Hepatocyte (in vitro differentiated cells): ENCODE measurements at regions not wholly inside any gene's neighbourhood (a gene's known extent, or its start where the extent isn't known, plus 50 kb on each side); places are given as distances from the start of the nearest gene placed in this dataset.

Experiments
- DNase-seq: peaks from one replicate; pipeline ENCODE4 v3.0.0-alpha.2; 2016; ENCODE audit warnings: low spot score
- H2AFZ ChIP-seq: fragments of 200-600 bp; sonication (generic); 2 replicates; pipeline ENCODE4 v1.6.0; 2016; ENCODE audit warnings: antibody characterized with exemption, mild to moderate bottlenecking
- H3K27ac ChIP-seq: fragments of 200-600 bp; sonication (generic); 2 replicates; pipeline ENCODE4 v1.5.1; 2016; ENCODE audit warnings: mild to moderate bottlenecking
- H3K27me3 ChIP-seq: fragments of 200-600 bp; sonication (generic); 2 replicates; pipeline ENCODE4 v1.6.1; 2016
- H3K36me3 ChIP-seq: fragments of 200-600 bp; sonication (generic); replicated peaks from 2 replicates; pipeline ENCODE4 v1.5.1; 2016; ENCODE audit warnings: low read depth; ENCODE audit not compliant: insufficient read depth
- H3K4me1 ChIP-seq: fragments of 200-600 bp; sonication (generic); 2 replicates; pipeline ENCODE4 v1.5.1; 2016; ENCODE audit warnings: mild to moderate bottlenecking, moderate library complexity; ENCODE audit not compliant: insufficient read depth
- H3K4me2 ChIP-seq: fragments of 200-600 bp; sonication (generic); 2 replicates; pipeline ENCODE4 v1.6.0; 2016
- H3K4me3 ChIP-seq: fragments of 200-600 bp; sonication (generic); 2 replicates; pipeline ENCODE4 v1.5.1; 2016; ENCODE audit warnings: mild to moderate bottlenecking
- H3K79me2 ChIP-seq: fragments of 200-600 bp; sonication (generic); 2 replicates; pipeline ENCODE4 v1.6.0; 2017; ENCODE audit warnings: mild to moderate bottlenecking
- H3K9me2 ChIP-seq: fragments of 200-600 bp; sonication (generic); replicated peaks from 2 replicates; pipeline ENCODE4 v1.6.0; 2017; ENCODE audit warnings: mild to moderate bottlenecking; ENCODE audit not compliant: insufficient read depth
- H3K9me3 ChIP-seq: fragments of 200-600 bp; sonication (generic); 2 replicates; pipeline ENCODE4 v1.5.1; 2016; ENCODE audit warnings: low read depth, mild to moderate bottlenecking
- H4K20me1 ChIP-seq: fragments of 200-600 bp; sonication (generic); 2 replicates; pipeline ENCODE4 v1.6.0; 2016; ENCODE audit warnings: mild to moderate bottlenecking; ENCODE audit not compliant: insufficient read depth, poor library complexity, severe bottlenecking
- EZH2 ChIP-seq: fragments of 200-600 bp; sonication (generic); IDR thresholded peaks from 2 replicates; pipeline ENCODE4 v1.6.1; 2016; ENCODE audit warnings: antibody characterized with exemption, mild to moderate bottlenecking, borderline replicate concordance
- EZH2phosphoT487 ChIP-seq: fragments of 200-600 bp; sonication (generic); IDR thresholded peaks from one replicate; pipeline ENCODE4 v1.6.1; 2018; ENCODE audit warnings: antibody characterized with exemption, mild to moderate bottlenecking, low read depth, moderate library complexity; ENCODE audit not compliant: unreplicated experiment, severe bottlenecking
- WGBS: methylation state at CpG from one replicate; pipeline ENCODE4 v1.1.6; 2016; ENCODE audit warnings: low lambda C conversion rate; ENCODE audit errors: missing lambda C conversion rate; 5-methylcytosine and 5-hydroxymethylcytosine counted together
- TF ChIP-seq, protein P1 (sequence below): fragments of 200-600 bp; sonication (generic); IDR thresholded peaks from 2 replicates; pipeline ENCODE4 v1.5.1; 2016; ENCODE audit warnings: antibody characterized with exemption, mild to moderate bottlenecking; ENCODE audit not compliant: poor library complexity

DNA sequence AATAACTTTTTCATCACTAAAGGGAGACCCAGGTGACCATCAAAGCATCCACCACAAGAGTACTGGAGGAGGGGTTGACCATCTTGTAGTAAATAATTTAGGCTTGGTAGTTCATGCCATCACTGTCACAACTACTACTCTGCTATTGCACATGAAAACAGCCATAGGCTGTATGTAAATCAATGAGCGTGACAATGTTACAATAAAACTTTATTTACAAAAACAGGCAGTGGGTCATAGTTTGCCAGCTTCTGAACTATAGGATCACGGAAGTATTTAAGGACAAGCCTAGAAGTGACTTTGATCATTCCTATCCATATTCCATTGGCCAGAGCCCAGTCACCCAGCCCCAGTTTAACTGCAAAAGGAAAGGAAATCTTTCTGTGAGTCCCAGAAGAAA lies 153.4 kb downstream of the NUAK1 start:
- Histone ChIP-seq H2AFZ (no peak overlapping the region), H3K4me2 (no peak overlapping the region), H3K4me1 (no peaks in the 10 kb centered on the region), H3K9me3 (no peaks in the 10 kb centered on the region), H3K9me2 (no peaks in the 10 kb centered on the region), H3K36me3 (no peaks in the 10 kb centered on the region), H4K20me1 (no peaks in the 10 kb centered on the region), H3K79me2 (no peaks in the 10 kb centered on the region), H3K4me3 (no peak overlapping the region), H3K27me3 (no peaks in the 10 kb centered on the region), H3K27ac (no peak overlapping the region)
- DNase-seq: no peak
- 96% methylated on average over 2 of the region's 2 CpGs for WGBS
- TF ChIP-seq EZH2phosphoT487 (no peak), EZH2 (no peak)
- TF ChIP-seq, protein P1, sequence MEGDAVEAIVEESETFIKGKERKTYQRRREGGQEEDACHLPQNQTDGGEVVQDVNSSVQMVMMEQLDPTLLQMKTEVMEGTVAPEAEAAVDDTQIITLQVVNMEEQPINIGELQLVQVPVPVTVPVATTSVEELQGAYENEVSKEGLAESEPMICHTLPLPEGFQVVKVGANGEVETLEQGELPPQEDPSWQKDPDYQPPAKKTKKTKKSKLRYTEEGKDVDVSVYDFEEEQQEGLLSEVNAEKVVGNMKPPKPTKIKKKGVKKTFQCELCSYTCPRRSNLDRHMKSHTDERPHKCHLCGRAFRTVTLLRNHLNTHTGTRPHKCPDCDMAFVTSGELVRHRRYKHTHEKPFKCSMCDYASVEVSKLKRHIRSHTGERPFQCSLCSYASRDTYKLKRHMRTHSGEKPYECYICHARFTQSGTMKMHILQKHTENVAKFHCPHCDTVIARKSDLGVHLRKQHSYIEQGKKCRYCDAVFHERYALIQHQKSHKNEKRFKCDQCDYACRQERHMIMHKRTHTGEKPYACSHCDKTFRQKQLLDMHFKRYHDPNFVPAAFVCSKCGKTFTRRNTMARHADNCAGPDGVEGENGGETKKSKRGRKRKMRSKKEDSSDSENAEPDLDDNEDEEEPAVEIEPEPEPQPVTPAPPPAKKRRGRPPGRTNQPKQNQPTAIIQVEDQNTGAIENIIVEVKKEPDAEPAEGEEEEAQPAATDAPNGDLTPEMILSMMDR: no peak

DNA sequence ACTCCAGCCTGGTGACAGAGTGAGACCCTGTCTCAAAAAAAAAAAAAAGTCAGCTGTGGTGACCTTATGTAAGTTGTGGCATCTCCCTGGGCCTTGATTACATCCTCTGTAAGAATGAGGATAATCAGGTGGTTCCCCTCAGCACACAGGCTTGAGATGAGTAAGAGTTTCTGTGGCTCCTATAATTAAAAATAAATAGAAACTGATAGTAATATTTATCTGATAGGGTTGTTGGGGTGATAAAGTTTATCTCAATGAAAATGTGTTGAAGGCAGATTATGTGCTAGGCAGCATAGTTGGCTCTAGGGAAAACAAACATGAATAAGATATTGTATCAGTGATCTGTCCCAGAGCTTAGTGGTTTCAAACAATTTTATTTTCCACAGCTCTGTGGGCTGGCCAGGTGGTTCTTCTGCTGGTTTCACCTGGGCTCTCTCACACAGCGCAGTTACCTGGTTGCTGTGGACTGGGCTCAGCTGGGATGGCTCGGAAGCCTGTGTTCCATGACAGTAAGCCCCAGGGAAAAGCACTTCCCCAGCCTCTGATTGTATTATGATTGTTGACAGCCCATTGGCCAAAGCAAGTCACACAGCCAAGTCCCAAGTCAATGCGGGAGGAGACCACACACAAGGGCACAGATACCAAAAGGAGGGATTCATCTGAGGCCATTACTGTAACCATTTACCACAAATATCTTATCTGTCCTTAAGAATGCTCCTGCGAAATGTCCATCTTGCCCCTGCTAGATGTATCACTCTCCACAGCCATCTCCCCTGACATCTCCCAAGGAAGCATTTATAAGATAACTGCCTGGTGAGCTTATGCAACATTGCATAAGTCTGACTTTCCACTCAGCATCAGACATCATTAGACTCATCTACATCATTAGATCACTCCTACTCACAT lies 151.7 kb downstream of the NUAK1 start:
- peak; percentile 37 for DNase-seq
- Histone ChIP-seq H3K4me3 (no peak overlapping the region), H3K4me1 (no peaks in the 10 kb centered on the region), H2AFZ (no peak overlapping the region), H3K79me2 (no peaks in the 10 kb centered on the region), H3K4me2 (no peak overlapping the region), H3K9me3 (no peaks in the 10 kb centered on the region), H3K36me3 (no peaks in the 10 kb centered on the region), H3K27ac (peak overlapping the region; percentile 16), H4K20me1 (no peaks in the 10 kb centered on the region), H3K9me2 (no peaks in the 10 kb centered on the region), H3K27me3 (no peaks in the 10 kb centered on the region)
- TF ChIP-seq EZH2: no peak
- TF ChIP-seq EZH2phosphoT487: no peak
- TF ChIP-seq, protein P1: no peak
- WGBS: 64% methylated on average over 4 of the region's 4 CpGs

DNA sequence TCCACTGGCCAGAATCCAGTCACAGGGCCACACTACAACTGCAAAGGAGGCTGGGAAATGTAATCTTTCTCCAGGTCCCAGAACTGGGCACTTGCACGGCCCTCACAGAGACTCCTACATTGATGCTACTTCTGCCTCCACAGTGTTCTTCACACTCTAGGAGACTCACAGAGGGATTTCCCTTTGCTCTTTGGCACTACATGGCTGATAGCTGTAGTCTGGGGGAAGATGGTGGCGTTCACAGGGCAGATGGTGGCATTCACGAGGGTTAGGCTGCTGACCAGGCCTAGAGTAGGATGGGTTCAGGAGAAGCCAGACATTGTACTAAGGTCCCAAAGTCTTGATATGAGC lies 151.1 kb downstream of the NUAK1 start:
- no peak for DNase-seq
- no peak overlapping the region for H3K4me2 ChIP-seq
- H3K27ac ChIP-seq: no peak overlapping the region

More for the DNA sequence above, 151.1 kb downstream of the NUAK1 start:
- H4K20me1 ChIP-seq: no peaks in the 10 kb centered on the region
- no peaks in the 10 kb centered on the region for H3K27me3 ChIP-seq
- no peak overlapping the region for H3K4me3 ChIP-seq
- 81% methylated on average over 3 of the region's 3 CpGs for WGBS
- TF ChIP-seq, protein P1: no peak
- TF ChIP-seq EZH2 (no peak), EZH2phosphoT487 (no peak)
- H2AFZ ChIP-seq: no peak overlapping the region
- no peaks in the 10 kb centered on the region for H3K79me2 ChIP-seq
- H3K9me3 ChIP-seq: no peaks in the 10 kb centered on the region
- no peaks in the 10 kb centered on the region for H3K36me3 ChIP-seq
- H3K9me2 ChIP-seq: no peaks in the 10 kb centered on the region
- no peaks in the 10 kb centered on the region for H3K4me1 ChIP-seq
